Hepatocyte (in vitro differentiated cells): ENCODE measurements at regions not wholly inside any gene's neighbourhood (a gene's known extent, or its start where the extent isn't known, plus 50 kb on each side); places are given as distances from the start of the nearest gene placed in this dataset.
A peak's percentile ranks its signal among the peaks of the same experiment; 100 is the strongest.

Experiments used
- CTCF ChIP-seq: fragments of 200-600 bp; sonication (generic); IDR thresholded peaks from 2 replicates; pipeline ENCODE4 v1.5.1; 2016; ENCODE audit warnings: antibody characterized with exemption, mild to moderate bottlenecking; ENCODE audit not compliant: poor library complexity
- EZH2 ChIP-seq: fragments of 200-600 bp; sonication (generic); IDR thresholded peaks from 2 replicates; pipeline ENCODE4 v1.6.1; 2016; ENCODE audit warnings: antibody characterized with exemption, mild to moderate bottlenecking, borderline replicate concordance

GRCh38 chr12:46677749-46678148 is 148.0 kb downstream of the SLC38A4 start:
- peak; percentile 45 for TF ChIP-seq CTCF
- TF ChIP-seq EZH2: no peak
